Neutrophil (primary cell): ENCODE measurements at regions not wholly inside any gene's neighbourhood (a gene's known extent, or its start where the extent isn't known, plus 50 kb on each side); places are given as distances from the start of the nearest gene placed in this dataset.
"Not testable (repeated sequence)": the region's sequence is repeated elsewhere in the genome, so short reads cannot be mapped to it uniquely, and the experiment has no call there.

ENCODE experiments used
- H3K27ac ChIP-seq: fragments of 200-600 bp; sonication (generic); 2 replicates; pipeline ENCODE4 v1.5.1; 2016; ENCODE audit warnings: mild to moderate bottlenecking, moderate library complexity
- H3K27me3 ChIP-seq: fragments of 200-600 bp; sonication (generic); 2 replicates; pipeline ENCODE4 v1.6.0; 2016; ENCODE audit warnings: mild to moderate bottlenecking
- H3K36me3 ChIP-seq: fragments of 200-600 bp; sonication (generic); 2 replicates; pipeline ENCODE4 v1.5.1; 2017
- H3K4me1 ChIP-seq, 2 experiments: fragments of 200-600 bp in 1 of 2; sonication (generic) in 1 of 2; 1 replicate in 1 of 2; 2 replicates in 1 of 2; pipeline versions ENCODE4 v1.5.1 to v1.6.1; 2013 to 2016; ENCODE audit warnings: low read depth in 1 of 2, low read length in 1 of 2, mild to moderate bottlenecking in 1 of 2, moderate library complexity in 1 of 2; ENCODE audit not compliant: control insufficient read depth in 1 of 2, insufficient read depth in 1 of 2
- H3K4me3 ChIP-seq, 2 experiments: fragments of 200-600 bp in 1 of 2; sonication (generic) in 1 of 2; 1 replicate in 1 of 2; 2 replicates in 1 of 2; pipeline ENCODE4 v1.5.1; 2013 to 2016; ENCODE audit warnings: low read depth in 1 of 2, low read length in 1 of 2, mild to moderate bottlenecking in 1 of 2, moderate library complexity in 1 of 2
- H3K9me3 ChIP-seq: fragments of 200-600 bp; sonication (generic); 2 replicates; pipeline ENCODE4 v1.5.1; 2016
- TF ChIP-seq, protein P1 (sequence below): fragments of 200-600 bp; sonication (generic); IDR thresholded peaks from 2 replicates; pipeline ENCODE4 v1.5.1; 2016; ENCODE audit warnings: antibody characterized with exemption

DNA sequence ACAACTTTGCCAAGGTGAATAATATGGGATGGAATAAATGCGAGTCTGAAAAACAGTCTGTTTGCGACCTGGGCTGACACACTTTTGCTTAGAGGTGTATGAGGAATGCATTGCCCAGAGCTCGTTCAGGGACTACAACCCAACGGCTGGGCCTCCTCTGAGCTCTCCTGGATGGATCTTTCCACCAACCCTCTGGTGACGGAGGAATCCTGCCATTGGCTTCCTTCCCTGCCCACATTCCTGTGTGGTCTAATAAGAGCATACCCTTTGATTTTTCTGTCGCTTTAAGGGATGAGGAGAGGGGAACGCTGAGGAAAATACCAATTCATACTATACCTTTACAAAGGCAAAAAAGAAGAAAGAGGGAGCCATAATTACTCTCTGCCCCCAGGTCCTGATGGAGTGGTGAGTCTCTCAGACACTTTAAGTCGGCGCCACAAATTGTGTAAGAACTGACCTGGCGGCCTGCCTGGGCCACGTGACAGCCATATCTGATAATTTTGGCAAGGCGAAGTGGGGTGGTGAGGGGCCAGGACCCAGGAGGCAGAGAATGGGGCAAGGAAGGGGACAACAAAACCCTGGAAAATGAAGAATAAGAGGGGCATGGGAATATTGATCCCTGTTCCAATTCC is 265.2 kb upstream of the MSX2 start:
- H3K27me3 ChIP-seq: peaks cover 17% of the 10 kb centered on the region
- no peaks in the 10 kb centered on the region for H3K36me3 ChIP-seq
- no peaks in the 10 kb centered on the region for H3K9me3 ChIP-seq
- peaks cover 0 to 11% of the 10 kb centered on the region in 2 experiments for H3K4me1 ChIP-seq
- H3K4me3 ChIP-seq: no peak overlapping the region
- TF ChIP-seq, protein P1, sequence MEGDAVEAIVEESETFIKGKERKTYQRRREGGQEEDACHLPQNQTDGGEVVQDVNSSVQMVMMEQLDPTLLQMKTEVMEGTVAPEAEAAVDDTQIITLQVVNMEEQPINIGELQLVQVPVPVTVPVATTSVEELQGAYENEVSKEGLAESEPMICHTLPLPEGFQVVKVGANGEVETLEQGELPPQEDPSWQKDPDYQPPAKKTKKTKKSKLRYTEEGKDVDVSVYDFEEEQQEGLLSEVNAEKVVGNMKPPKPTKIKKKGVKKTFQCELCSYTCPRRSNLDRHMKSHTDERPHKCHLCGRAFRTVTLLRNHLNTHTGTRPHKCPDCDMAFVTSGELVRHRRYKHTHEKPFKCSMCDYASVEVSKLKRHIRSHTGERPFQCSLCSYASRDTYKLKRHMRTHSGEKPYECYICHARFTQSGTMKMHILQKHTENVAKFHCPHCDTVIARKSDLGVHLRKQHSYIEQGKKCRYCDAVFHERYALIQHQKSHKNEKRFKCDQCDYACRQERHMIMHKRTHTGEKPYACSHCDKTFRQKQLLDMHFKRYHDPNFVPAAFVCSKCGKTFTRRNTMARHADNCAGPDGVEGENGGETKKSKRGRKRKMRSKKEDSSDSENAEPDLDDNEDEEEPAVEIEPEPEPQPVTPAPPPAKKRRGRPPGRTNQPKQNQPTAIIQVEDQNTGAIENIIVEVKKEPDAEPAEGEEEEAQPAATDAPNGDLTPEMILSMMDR: no peak
- no peak overlapping the region for H3K27ac ChIP-seq

DNA sequence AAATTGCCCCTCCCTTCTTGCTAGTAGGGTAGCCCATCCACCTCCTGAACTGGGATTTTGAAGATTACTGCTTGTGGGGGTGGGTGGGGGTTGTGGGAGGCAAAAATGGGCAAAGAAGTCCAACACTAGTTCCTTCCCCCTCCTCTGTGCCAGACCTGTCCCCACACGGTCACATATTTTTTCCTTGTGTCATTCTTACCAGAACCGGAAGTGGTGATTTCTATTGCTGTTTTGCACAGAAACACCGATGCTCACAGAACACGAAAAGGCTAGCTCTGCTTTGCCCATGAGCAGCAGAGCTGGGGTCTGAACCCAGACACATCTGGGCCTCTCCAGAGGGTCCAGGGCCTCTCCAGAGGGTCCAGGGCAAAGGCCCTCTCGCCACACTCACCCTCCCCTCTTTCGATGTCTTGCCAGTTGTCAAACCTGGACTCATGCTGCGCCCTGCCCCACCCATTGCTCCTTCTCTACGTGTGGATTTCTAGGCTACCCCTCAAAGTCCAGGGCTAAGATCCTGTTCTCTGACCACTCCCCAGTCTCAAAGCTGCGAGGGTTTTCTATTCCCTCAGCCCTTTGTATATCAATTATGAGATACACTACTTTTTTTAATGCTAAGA is 264.4 kb upstream of the MSX2 start:
- Histone ChIP-seq H3K9me3 (no peaks in the 10 kb centered on the region), H3K27ac (no peak overlapping the region), H3K36me3 (no peaks in the 10 kb centered on the region), H3K27me3 (peaks cover 12% of the 10 kb centered on the region), H3K4me3 (no peak overlapping the region), H3K4me1 (peaks cover 0 to 11% of the 10 kb centered on the region in 2 experiments)
- TF ChIP-seq, protein P1: no peak

DNA sequence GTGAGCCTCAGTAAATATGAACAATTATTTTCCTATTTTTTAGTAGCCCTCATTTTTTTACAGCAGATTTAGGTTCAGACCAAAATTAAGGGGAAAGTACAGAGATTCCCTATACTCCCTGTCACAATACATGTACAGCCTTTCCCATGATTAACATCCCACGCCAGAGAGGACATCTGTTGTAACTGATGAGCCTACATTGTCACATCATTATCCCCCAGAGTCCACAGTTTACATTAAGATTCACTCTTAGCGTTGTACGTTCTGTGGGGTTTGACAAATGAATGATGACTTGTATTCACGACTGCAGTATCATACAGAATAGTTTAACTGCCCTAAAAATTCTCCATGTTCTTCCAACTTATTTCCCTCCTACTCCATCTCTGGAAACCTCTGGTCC is 262.3 kb upstream of the MSX2 start:
- Histone ChIP-seq H3K27ac (no peak overlapping the region), H3K9me3 (no peaks in the 10 kb centered on the region), H3K4me1 (peaks cover 0 to 11% of the 10 kb centered on the region in 2 experiments), H3K4me3 (no peak overlapping the region), H3K27me3 (peaks cover 8% of the 10 kb centered on the region), H3K36me3 (no peaks in the 10 kb centered on the region)
- TF ChIP-seq, protein P1: no peak

DNA sequence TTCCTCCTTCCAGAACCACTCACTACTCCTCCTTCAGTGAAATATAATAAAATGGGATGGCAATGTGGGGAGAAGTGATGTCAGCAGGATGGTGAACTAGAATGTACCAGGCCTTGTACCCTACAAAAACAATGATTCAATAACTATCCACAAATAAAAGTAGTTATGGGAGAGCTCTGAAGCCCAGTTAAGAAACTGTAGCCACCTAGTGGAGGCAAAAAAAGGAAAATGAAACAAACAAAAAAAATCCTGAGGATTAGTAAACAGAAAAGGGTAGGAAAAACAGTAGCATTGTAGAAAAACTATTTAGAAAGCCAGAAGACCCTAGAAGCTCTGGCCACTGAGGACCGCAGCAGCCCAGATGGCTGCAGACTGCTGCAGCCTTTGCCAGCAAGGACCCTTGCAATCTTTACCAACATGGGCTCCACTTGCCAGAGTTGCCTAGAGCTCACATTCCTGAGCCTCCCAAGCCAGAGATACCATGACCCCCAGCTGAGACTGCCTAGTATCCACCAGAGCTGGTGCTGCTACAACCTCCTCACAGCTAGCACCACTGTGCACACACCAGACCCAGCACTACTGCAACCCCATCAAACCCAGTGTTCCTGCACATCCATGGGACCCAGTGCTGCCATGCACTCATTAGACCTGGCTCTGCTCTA is 259.7 kb upstream of the MSX2 start:
- Histone ChIP-seq H3K9me3 (no peaks in the 10 kb centered on the region), H3K4me3 (no peak overlapping the region), H3K4me1 (peaks cover 0 to 4% of the 10 kb centered on the region in 2 experiments), H3K36me3 (no peaks in the 10 kb centered on the region), H3K27ac (no peak overlapping the region), H3K27me3 (peaks cover 8% of the 10 kb centered on the region)
- TF ChIP-seq, protein P1: no peak

DNA sequence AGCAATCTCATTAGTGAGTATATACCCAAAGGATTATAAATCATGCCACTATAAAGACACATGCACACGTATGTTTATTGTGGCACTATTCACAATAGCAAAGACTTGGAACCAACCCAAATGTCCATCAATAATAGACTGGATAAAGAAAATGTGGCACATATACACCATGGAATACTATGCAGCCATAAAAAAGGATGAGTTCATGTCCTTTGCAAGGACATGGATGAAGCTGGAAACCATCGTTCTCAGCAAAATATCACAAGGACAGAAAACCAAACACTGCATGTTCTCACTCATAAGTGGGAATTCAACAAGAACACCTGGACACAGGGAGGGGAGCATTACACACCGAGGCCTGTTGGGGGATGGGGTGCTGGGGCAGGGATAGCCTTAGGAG is 252.9 kb upstream of the MSX2 start:
- not testable (repeated sequence) for H3K36me3 ChIP-seq, H3K27ac ChIP-seq, H3K27me3 ChIP-seq, H3K4me1 ChIP-seq, H3K9me3 ChIP-seq, H3K4me3 ChIP-seq

DNA sequence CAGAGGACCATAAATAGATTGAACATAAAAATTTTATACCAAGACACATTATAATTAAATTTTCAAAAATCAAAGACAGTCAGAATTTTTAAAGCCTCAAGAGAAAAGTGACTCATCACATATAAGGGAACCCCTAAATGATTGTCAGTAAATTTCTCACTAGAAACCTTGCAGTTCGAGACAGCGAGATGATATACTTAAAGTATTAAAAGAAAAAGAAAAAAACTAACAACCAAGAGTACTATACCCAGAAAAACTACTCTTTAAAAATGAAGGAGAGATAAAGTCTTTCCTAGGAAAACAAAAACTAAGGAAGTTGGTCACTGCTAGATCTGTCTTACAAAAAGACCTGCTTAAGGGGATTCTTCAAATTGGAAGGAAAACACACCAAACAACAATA is 251.4 kb upstream of the MSX2 start:
- Histone ChIP-seq H3K27ac (no peak overlapping the region), H3K4me1 (no peaks in the 10 kb centered on the region), H3K27me3 (no peaks in the 10 kb centered on the region), H3K9me3 (no peaks in the 10 kb centered on the region), H3K4me3 (no peak overlapping the region), H3K36me3 (no peaks in the 10 kb centered on the region)
- TF ChIP-seq, protein P1: no peak

DNA sequence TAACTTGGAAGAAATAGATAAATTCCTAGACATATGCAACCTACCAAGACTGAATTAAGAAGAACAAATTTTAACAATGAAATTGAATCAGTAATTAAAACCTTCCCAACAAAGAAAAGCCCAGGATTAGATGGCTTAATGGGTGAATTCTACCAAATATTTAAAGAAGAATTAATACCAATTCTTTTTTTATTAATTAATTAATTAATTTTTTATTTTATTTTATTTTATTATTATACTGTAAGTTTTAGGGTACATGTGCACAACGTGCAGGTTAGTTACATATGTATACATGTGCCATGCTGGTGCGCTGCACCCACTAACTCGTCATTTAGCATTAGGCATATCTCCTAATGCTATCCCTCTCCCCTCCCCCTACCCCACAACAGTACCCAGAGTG is 248.4 kb upstream of the MSX2 start:
- not testable (repeated sequence) for H3K4me3 ChIP-seq, H3K27ac ChIP-seq, H3K27me3 ChIP-seq, H3K4me1 ChIP-seq, H3K9me3 ChIP-seq, H3K36me3 ChIP-seq
